Spleen (tissue), 7 donors: ENCODE measurements at regions not wholly inside any gene's neighbourhood (a gene's known extent, or its start where the extent isn't known, plus 50 kb on each side); places are given as distances from the start of the nearest gene placed in this dataset.

ENCODE experiments used
- POLR2AphosphoS5 ChIP-seq, 3 donors: sonication (generic); formaldehyde crosslinking; IDR thresholded peaks; one replicate each; pipeline ENCODE4 v1.5.1; 2017; ENCODE audit warnings: antibody characterized with exemption in 3 of 3
- TF ChIP-seq, protein P1 (sequence below), 11 experiments: fragments of 200-600 bp in 7 of 11; fragments of 450-650 bp in 4 of 11; sonication (generic) in 4 of 11; IDR thresholded peaks in 8 of 11; conservative IDR thresholded peaks in 3 of 11; 1 replicate in 7 of 11; 2 replicates in 4 of 11; pipeline versions ENCODE4 v1.4.0 to v1.8.0; 2016 to 2021; ENCODE audit warnings: antibody characterized with exemption in 11 of 11, inconsistent platforms in 4 of 11, mild to moderate bottlenecking in 1 of 11
- donor health status: DM: no; HTN: no; CAD: no; lungs with moderate emphysema.
- donor health status: DM: no; HTN: no; CAD: no.
- donor health status: DM: no; HTN: no; CAD: no.

DNA sequence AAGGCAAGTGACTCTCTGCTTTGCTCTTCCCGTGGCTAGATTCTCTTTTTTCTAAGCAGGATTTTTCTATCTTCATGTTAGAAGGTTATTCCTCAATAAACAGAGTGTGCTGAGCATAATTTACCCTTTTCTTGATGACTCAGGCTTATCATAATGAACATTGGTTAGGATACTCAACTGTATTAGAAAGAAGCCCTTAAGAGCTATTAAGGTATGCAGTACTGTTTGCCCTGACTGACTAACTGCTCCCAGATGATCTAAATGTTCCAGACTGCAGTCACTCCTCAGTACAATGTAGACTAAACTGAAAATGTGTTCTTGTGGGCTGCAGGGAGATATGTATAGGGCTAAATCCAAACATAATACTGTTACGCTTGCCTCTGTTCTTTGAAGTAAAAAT is 687.8 kb downstream of the NUP35 start:
- TF ChIP-seq, protein P1, sequence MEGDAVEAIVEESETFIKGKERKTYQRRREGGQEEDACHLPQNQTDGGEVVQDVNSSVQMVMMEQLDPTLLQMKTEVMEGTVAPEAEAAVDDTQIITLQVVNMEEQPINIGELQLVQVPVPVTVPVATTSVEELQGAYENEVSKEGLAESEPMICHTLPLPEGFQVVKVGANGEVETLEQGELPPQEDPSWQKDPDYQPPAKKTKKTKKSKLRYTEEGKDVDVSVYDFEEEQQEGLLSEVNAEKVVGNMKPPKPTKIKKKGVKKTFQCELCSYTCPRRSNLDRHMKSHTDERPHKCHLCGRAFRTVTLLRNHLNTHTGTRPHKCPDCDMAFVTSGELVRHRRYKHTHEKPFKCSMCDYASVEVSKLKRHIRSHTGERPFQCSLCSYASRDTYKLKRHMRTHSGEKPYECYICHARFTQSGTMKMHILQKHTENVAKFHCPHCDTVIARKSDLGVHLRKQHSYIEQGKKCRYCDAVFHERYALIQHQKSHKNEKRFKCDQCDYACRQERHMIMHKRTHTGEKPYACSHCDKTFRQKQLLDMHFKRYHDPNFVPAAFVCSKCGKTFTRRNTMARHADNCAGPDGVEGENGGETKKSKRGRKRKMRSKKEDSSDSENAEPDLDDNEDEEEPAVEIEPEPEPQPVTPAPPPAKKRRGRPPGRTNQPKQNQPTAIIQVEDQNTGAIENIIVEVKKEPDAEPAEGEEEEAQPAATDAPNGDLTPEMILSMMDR (IDR thresholded peaks at IDR 0.05 in 8 of 11, conservative IDR thresholded peaks at IDR 0.05 in 3 of 11) = no peak
- TF ChIP-seq POLR2AphosphoS5 (IDR thresholded peaks at IDR 0.05) = no peak
